ENCODE measurements at regions not wholly inside any gene's neighbourhood (a gene's known extent, or its start where the extent isn't known, plus 50 kb on each side); places are given as distances from the start of the nearest gene placed in this dataset.
A peak's percentile ranks its signal among the peaks of the same experiment; 100 is the strongest.

- H3K4me3 ChIP-seq (replicated peaks; ENCODE audit: insufficient read depth, low read length), result no peak overlapping the region
- H3K27ac ChIP-seq (replicated peaks), result peak overlapping the region; percentile 60
- TF ChIP-seq SPI1 (IDR thresholded peaks at IDR 0.05; ENCODE audit: borderline replicate concordance, low read depth) (peak; percentile 17; the same call in 1 of the 2 replicates), CTCF (IDR thresholded peaks at IDR 0.05; ENCODE audit: insufficient read depth, low read length) (no peak)
- no peaks in the 10 kb centered on the region for H3K27me3 ChIP-seq (ENCODE audit: insufficient read depth, poor library complexity, severe bottlenecking)
- DNase-seq (ENCODE audit: low read depth in 1 of 2, low spot score in 1 of 2), result peak in 1 of 2 experiments; percentile 57
Observed at GRCh38 chr2:144683107-144683753, 163.3 kb upstream of the ZEB2 start.

- Histone ChIP-seq H3K27ac (replicated peaks) (no peak overlapping the region), H3K27me3 (ENCODE audit: insufficient read depth, poor library complexity, severe bottlenecking) (no peaks in the 10 kb centered on the region), H3K4me3 (replicated peaks; ENCODE audit: insufficient read depth, low read length) (no peak overlapping the region)
- TF ChIP-seq REST (IDR thresholded peaks at IDR 0.05; ENCODE audit: insufficient replicate concordance, low read depth) (no peak), CTCF (IDR thresholded peaks at IDR 0.05; ENCODE audit: insufficient read depth, low read length) (no peak), GABPA (IDR thresholded peaks at IDR 0.05; ENCODE audit: low read depth) (no peak), POLR2AphosphoS5 (IDR thresholded peaks at IDR 0.05; ENCODE audit: low read depth) (no peak), SPI1 (IDR thresholded peaks at IDR 0.05; ENCODE audit: borderline replicate concordance, low read depth) (no peak)
- DNase-seq (ENCODE audit: low read depth in 1 of 2, low spot score in 1 of 2), result no peak
Observed at GRCh38 chr2:144682248-144682647, 162.3 kb upstream of the ZEB2 start.

- Histone ChIP-seq H3K4me3 (replicated peaks; ENCODE audit: insufficient read depth, low read length) (no peak overlapping the region), H3K27me3 (ENCODE audit: insufficient read depth, poor library complexity, severe bottlenecking) (no peaks in the 10 kb centered on the region), H3K27ac (replicated peaks) (no peak overlapping the region)
- DNase-seq (ENCODE audit: low read depth in 1 of 2, low spot score in 1 of 2), result no peak
- TF ChIP-seq SPI1 (IDR thresholded peaks at IDR 0.05; ENCODE audit: borderline replicate concordance, low read depth) (no peak), REST (IDR thresholded peaks at IDR 0.05; ENCODE audit: insufficient replicate concordance, low read depth) (no peak), POLR2AphosphoS5 (IDR thresholded peaks at IDR 0.05; ENCODE audit: low read depth) (no peak), GABPA (IDR thresholded peaks at IDR 0.05; ENCODE audit: low read depth) (no peak), CTCF (IDR thresholded peaks at IDR 0.05; ENCODE audit: insufficient read depth, low read length) (no peak)
Observed at GRCh38 chr2:144681389-144681788, 161.5 kb upstream of the ZEB2 start.

GRCh38 chr2:144679942-144680341 lies 160.0 kb upstream of the ZEB2 start:
- DNase-seq (ENCODE audit: low read depth in 1 of 2, low spot score in 1 of 2), result no peak
- no peak overlapping the region for H3K4me3 ChIP-seq (replicated peaks; ENCODE audit: insufficient read depth, low read length)
- no peak overlapping the region for H3K27ac ChIP-seq (replicated peaks)
- no peaks in the 10 kb centered on the region for H3K27me3 ChIP-seq (ENCODE audit: insufficient read depth, poor library complexity, severe bottlenecking)
- no peak for TF ChIP-seq CTCF (IDR thresholded peaks at IDR 0.05; ENCODE audit: insufficient read depth, low read length)
- TF ChIP-seq REST (IDR thresholded peaks at IDR 0.05; ENCODE audit: insufficient replicate concordance, low read depth), result no peak
- TF ChIP-seq GABPA (IDR thresholded peaks at IDR 0.05; ENCODE audit: low read depth), result no peak
- no peak for TF ChIP-seq POLR2AphosphoS5 (IDR thresholded peaks at IDR 0.05; ENCODE audit: low read depth)
- no peak for TF ChIP-seq SPI1 (IDR thresholded peaks at IDR 0.05; ENCODE audit: borderline replicate concordance, low read depth)

All from HL-60 (cell line).